PFSK-1 (cell line): ENCODE measurements at regions not wholly inside any gene's neighbourhood (a gene's known extent, or its start where the extent isn't known, plus 50 kb on each side); places are given as distances from the start of the nearest gene placed in this dataset.

Experiments
- FOXP2 ChIP-seq: optimal IDR thresholded peaks from 2 replicates; pipeline ENCODE3; 2011; ENCODE audit warnings: borderline replicate concordance, control low read depth, inconsistent platforms; ENCODE audit not compliant: insufficient read depth; ENCODE audit errors: extremely low read length, extremely low read depth
- POLR2AphosphoS5 ChIP-seq: IDR thresholded peaks from 2 replicates; pipeline ENCODE4 v1.6.1; 2012; ENCODE audit warnings: low read depth, mild to moderate bottlenecking, control low read depth, low read length, moderate library complexity
- REST ChIP-seq, 2 experiments: IDR thresholded peaks; 2 replicates each; pipeline versions ENCODE4 v1.6.1 to v1.8.0; 2011 to 2012; ENCODE audit warnings: low read depth in 2 of 2, low read length in 2 of 2, control low read depth in 1 of 2, inconsistent platforms in 1 of 2, mild to moderate bottlenecking in 1 of 2, moderate library complexity in 1 of 2; ENCODE audit not compliant: insufficient read depth in 1 of 2
- SIN3A ChIP-seq: IDR thresholded peaks from 2 replicates; pipeline ENCODE4 v1.6.1; 2012; ENCODE audit warnings: mild to moderate bottlenecking, low read length, moderate library complexity, borderline replicate concordance; ENCODE audit not compliant: insufficient read depth
- TAF1 ChIP-seq: IDR thresholded peaks from 2 replicates; pipeline ENCODE4 v1.6.1; 2012; ENCODE audit warnings: low read length, control low read depth, borderline replicate concordance; ENCODE audit not compliant: insufficient read depth

DNA sequence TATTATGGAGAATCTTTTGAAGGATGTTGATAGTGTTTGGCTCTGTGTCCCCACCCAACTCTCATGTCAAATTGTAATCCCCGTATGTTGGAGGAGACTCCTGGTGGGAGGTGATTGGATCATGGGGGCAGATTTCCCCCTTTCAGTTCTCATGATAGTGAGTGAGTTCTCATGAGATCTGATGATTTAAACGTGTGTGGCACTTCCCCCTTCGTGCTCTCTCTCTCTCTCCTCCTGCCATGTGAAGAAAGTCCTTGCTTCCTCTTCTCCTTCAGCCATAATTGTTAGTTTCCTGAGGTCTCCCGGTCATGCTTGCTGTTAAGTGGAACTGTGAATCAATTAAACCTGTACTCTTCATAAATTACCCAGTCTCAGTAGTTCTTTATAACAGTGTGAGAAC lies 166.1 kb upstream of the NUDT6 start:
- TF ChIP-seq TAF1, result no peak

GRCh38 chr4:123090886-123091285 lies 168.5 kb upstream of the NUDT6 start:
- no peak for TF ChIP-seq REST (IDR thresholded peaks at IDR 0.05; ENCODE audit: insufficient read depth in 1 of 2, low read depth in 2 of 2, low read length in 2 of 2)
- TF ChIP-seq POLR2AphosphoS5, result no peak

GRCh38 chr4:123092586-123092985 lies 170.2 kb upstream of the NUDT6 start:
- no peak for TF ChIP-seq SIN3A
- no peak for TF ChIP-seq POLR2AphosphoS5
- TF ChIP-seq FOXP2, result no peak
- no peak for TF ChIP-seq REST (IDR thresholded peaks at IDR 0.05; ENCODE audit: insufficient read depth in 1 of 2, low read depth in 2 of 2, low read length in 2 of 2)
- TF ChIP-seq TAF1, result no peak

DNA sequence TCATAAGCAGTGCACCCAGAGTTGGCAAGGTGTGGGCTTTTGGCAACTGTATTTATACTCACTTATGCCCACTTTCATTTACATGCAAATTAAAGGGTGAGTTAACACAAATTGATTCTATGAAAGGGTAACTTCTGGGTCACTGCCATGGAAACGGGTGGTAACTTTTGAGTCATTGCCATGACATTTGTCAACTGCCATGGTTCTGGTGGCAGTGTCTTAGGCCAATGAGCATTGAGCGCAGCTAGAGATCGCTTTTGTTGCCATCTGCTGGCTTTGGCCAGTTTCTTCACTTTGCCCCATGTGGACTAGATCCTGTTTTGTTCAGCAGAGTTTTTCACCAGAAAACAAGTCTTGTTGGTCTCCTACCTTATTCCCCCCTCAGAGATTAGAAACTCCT lies 170.8 kb upstream of the NUDT6 start:
- TF ChIP-seq POLR2AphosphoS5, result no peak
- TF ChIP-seq TAF1, result no peak
- TF ChIP-seq REST (IDR thresholded peaks at IDR 0.05; ENCODE audit: insufficient read depth in 1 of 2, low read depth in 2 of 2, low read length in 2 of 2), result no peak
- no peak for TF ChIP-seq SIN3A
- TF ChIP-seq FOXP2, result no peak

DNA sequence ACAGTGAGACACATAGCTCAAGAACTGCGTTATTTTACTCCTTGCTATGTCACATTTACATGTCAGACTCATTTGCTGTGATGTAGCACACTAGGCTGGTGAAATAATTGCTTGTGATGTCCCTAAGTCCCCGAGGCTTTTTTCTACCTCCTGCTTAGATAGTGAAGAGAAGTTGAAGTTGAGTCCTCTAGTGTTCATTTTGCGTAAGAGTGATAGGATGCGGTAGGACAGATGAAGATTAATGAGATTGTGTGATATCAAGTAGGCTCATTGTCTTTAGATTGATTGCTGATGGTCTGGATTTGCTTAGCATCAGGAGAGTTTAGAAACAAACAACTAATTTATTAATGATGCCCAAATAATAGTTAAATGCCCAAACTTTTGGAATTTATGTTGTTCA lies 173.6 kb upstream of the NUDT6 start:
- TF ChIP-seq POLR2AphosphoS5, result no peak
- TF ChIP-seq REST (IDR thresholded peaks at IDR 0.05; ENCODE audit: insufficient read depth in 1 of 2, low read depth in 2 of 2, low read length in 2 of 2), result no peak
- TF ChIP-seq SIN3A, result no peak
- no peak for TF ChIP-seq TAF1
